Parathyroid adenoma (tissue), 2 donors: ENCODE measurements at regions not wholly inside any gene's neighbourhood (a gene's known extent, or its start where the extent isn't known, plus 50 kb on each side); places are given as distances from the start of the nearest gene placed in this dataset.
A peak's percentile ranks its signal among the peaks of the same experiment; 100 is the strongest.

Experiments
- H2AFZ ChIP-seq: fragments of 300-600 bp; sonication (generic); one replicate; pipeline ENCODE4 v1.7.0; 2017; ENCODE audit warnings: antibody characterized with exemption, mild to moderate bottlenecking
- H3K27ac ChIP-seq: fragments of 300-600 bp; sonication (generic); one replicate; pipeline ENCODE4 v1.7.0; 2017
- H3K27me3 ChIP-seq: fragments of 300-600 bp; sonication (generic); one replicate; pipeline ENCODE4 v1.7.0; 2017; ENCODE audit warnings: low read length; ENCODE audit not compliant: control insufficient read depth, insufficient read depth
- H3K36me3 ChIP-seq: fragments of 300-600 bp; sonication (generic); one replicate; pipeline ENCODE4 v1.7.0; 2017; ENCODE audit warnings: low read length; ENCODE audit not compliant: control insufficient read depth, insufficient read depth
- H3K4me1 ChIP-seq: fragments of 300-600 bp; sonication (generic); one replicate; pipeline ENCODE4 v1.7.0; 2017; ENCODE audit warnings: control low read depth
- H3K4me2 ChIP-seq: fragments of 300-600 bp; sonication (generic); one replicate; pipeline ENCODE4 v1.7.0; 2017; ENCODE audit warnings: low read length
- H3K4me3 ChIP-seq: fragments of 300-600 bp; sonication (generic); one replicate; pipeline ENCODE4 v1.7.0; 2017; ENCODE audit warnings: low read depth, low read length
- H3K79me2 ChIP-seq: fragments of 300-600 bp; sonication (generic); one replicate; pipeline ENCODE4 v1.7.0; 2017; ENCODE audit warnings: control low read depth
- H3K9ac ChIP-seq: fragments of 300-600 bp; sonication (generic); one replicate; pipeline ENCODE4 v1.7.0; 2017; ENCODE audit warnings: mild to moderate bottlenecking
- H3K9me3 ChIP-seq: fragments of 300-600 bp; sonication (generic); one replicate; pipeline ENCODE4 v1.7.0; 2017; ENCODE audit warnings: low read length; ENCODE audit not compliant: control insufficient read depth
- TF ChIP-seq, protein P1 (sequence below): fragments of 300-600 bp; sonication (generic); IDR thresholded peaks from one replicate; pipeline ENCODE4 v1.7.0; 2017; ENCODE audit warnings: antibody characterized with exemption, mild to moderate bottlenecking
- donor health status: primary hyperparathyroidism.

DNA sequence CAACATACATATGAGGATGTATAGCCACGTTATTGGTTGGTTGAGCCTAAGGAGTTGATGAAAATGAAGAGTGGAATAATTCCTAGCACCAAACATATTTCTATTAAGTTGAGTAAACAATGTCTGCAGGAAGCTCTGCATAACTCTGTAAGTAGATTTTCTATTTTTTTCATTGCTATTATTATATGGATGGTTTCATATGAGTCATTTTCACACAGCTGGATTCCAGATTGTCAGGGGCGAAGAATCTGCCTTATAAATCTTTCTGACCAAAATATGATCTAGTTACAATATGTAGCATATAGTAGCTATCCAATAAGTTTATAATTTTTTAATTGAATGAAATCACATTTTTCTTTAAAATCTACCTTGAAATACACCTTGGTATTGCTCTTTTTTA is 468.0 kb upstream of the PKDCC start:
- no peak overlapping the region for H3K4me3 ChIP-seq
- TF ChIP-seq, protein P1, sequence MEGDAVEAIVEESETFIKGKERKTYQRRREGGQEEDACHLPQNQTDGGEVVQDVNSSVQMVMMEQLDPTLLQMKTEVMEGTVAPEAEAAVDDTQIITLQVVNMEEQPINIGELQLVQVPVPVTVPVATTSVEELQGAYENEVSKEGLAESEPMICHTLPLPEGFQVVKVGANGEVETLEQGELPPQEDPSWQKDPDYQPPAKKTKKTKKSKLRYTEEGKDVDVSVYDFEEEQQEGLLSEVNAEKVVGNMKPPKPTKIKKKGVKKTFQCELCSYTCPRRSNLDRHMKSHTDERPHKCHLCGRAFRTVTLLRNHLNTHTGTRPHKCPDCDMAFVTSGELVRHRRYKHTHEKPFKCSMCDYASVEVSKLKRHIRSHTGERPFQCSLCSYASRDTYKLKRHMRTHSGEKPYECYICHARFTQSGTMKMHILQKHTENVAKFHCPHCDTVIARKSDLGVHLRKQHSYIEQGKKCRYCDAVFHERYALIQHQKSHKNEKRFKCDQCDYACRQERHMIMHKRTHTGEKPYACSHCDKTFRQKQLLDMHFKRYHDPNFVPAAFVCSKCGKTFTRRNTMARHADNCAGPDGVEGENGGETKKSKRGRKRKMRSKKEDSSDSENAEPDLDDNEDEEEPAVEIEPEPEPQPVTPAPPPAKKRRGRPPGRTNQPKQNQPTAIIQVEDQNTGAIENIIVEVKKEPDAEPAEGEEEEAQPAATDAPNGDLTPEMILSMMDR, result no peak

DNA sequence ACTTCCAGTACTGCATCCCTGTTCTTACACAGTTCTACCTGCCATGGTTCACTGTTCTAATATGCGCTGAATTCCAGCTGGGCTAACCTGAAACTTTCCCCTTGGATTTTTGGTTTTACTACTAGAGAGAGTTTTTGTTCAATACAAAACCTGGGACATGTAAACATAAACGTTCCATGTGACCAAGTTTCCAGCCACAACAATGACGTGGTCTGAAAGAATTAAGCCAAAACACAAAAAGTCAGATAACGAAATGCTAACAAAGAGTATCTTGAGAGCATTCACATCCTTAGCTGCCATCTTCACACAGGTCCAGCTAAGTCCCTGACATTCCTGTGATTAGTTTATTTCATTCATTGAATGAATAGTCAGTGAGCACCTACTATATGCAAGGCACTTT is 467.0 kb upstream of the PKDCC start:
- TF ChIP-seq, protein P1, result no peak
- no peaks in the 10 kb centered on the region for H3K79me2 ChIP-seq
- H3K9me3 ChIP-seq, result no peaks in the 10 kb centered on the region
- H3K4me1 ChIP-seq, result peaks cover 21% of the 10 kb centered on the region
- no peak overlapping the region for H3K9ac ChIP-seq
- peak overlapping the region; percentile 23 for H3K4me3 ChIP-seq
- H2AFZ ChIP-seq, result peak overlapping the region; percentile 31
- no peaks in the 10 kb centered on the region for H3K36me3 ChIP-seq
- no peaks in the 10 kb centered on the region for H3K27me3 ChIP-seq
- peak overlapping the region; percentile 48 for H3K27ac ChIP-seq
- peak overlapping the region; percentile 48 for H3K4me2 ChIP-seq

More for the DNA sequence above, 468.0 kb upstream of the PKDCC start:
- H3K27ac ChIP-seq, result no peak overlapping the region
- no peaks in the 10 kb centered on the region for H3K9me3 ChIP-seq
- H2AFZ ChIP-seq, result no peak overlapping the region
- no peak overlapping the region for H3K4me2 ChIP-seq
- H3K9ac ChIP-seq, result no peak overlapping the region
- no peaks in the 10 kb centered on the region for H3K79me2 ChIP-seq
- H3K36me3 ChIP-seq, result no peaks in the 10 kb centered on the region
- H3K27me3 ChIP-seq, result no peaks in the 10 kb centered on the region
- H3K4me1 ChIP-seq, result peaks cover 23% of the 10 kb centered on the region

DNA sequence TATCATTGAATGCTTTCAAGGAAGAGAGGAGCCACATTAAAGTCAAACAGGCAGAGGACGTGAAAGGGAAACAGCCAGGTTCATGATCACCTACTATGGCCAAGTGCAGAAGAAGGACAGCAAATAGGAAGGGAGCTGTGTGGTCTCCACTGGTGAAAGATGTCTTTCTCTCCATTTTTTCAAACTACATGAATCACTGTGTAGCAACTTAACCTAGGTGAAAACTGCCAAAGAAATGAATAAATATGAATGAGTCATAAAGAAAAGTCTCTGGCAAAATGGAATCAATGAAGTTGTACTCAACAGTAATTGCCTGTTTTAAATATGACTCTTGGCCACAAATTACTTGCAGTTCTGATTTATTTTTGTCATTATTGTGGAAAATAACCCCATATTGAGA is 452.6 kb upstream of the PKDCC start:
- no peak overlapping the region for H3K27ac ChIP-seq
- H3K4me3 ChIP-seq, result no peak overlapping the region
- H3K9ac ChIP-seq, result no peak overlapping the region
- H3K4me1 ChIP-seq, result peaks cover 23% of the 10 kb centered on the region
- no peaks in the 10 kb centered on the region for H3K27me3 ChIP-seq
- no peaks in the 10 kb centered on the region for H3K9me3 ChIP-seq
- H2AFZ ChIP-seq, result no peak overlapping the region
- no peak overlapping the region for H3K4me2 ChIP-seq
- TF ChIP-seq, protein P1, result no peak
- no peaks in the 10 kb centered on the region for H3K79me2 ChIP-seq
- no peaks in the 10 kb centered on the region for H3K36me3 ChIP-seq

DNA sequence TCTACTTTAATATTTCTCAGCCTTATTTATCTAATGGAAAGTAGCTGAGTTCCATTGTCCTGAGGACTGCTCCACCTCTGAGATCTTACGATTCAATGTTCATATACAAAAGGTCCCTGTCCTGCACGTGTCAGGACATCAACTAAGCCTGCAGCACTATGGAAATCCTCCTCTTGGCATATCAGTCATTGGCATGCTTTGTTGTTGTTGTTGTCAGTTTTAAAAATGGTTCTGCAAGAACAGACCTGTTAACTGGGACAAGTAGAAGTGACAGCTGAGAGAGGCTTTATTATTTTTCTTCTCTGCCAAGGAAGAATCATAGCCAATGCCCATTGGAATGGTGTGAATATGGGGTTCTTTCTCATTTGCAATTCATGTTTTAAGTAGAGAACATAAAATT is 450.1 kb upstream of the PKDCC start:
- Histone ChIP-seq H3K9ac (no peak overlapping the region), H3K4me3 (no peak overlapping the region), H2AFZ (peak overlapping the region; percentile 48), H3K36me3 (no peaks in the 10 kb centered on the region), H3K4me2 (no peak overlapping the region), H3K27ac (peak overlapping the region; percentile 22), H3K79me2 (no peaks in the 10 kb centered on the region), H3K9me3 (no peaks in the 10 kb centered on the region), H3K4me1 (peaks cover 11% of the 10 kb centered on the region), H3K27me3 (no peaks in the 10 kb centered on the region)
- TF ChIP-seq, protein P1, result no peak

DNA sequence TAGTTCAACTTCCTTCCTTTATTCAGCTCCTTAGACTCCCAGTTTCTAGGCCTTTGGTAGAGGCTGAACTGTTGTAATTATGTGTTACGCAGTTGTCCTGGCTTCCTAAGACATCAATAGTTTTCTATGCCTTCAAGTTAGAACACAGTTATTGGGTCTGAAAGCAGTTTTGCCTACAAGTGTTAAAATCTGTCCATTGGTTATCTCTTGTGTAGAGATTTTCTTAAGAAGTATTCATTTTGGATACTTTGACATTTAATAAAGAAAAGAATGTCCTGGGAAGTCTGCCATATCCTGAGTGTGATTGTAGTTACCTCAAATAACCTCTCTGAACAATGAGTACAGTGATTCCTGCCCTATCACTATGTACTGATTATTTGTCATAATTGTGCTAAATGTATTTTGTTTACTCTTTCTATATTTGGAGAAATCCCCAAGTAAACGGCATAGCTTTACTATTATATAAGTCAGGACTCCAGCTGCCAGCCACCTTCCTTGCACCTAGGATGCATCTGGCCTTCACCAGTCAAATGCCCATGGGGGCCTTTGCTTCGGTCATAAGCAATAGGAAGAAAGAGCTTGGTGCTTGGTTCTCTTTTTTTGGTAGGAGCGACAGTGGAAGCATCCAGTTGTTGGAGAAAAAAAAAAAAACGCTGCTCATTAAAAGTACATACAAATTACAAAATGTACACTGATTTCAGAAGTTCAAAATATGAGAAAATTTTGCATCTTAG is 449.5 kb upstream of the PKDCC start:
- H3K79me2 ChIP-seq, result no peaks in the 10 kb centered on the region
- peak overlapping the region; percentile 22 for H3K27ac ChIP-seq
- H3K4me1 ChIP-seq, result peaks cover 11% of the 10 kb centered on the region
- no peaks in the 10 kb centered on the region for H3K27me3 ChIP-seq
- TF ChIP-seq, protein P1, result no peak
- H3K9ac ChIP-seq, result no peak overlapping the region
- H3K4me2 ChIP-seq, result no peak overlapping the region
- peak overlapping the region; percentile 48 for H2AFZ ChIP-seq
- no peak overlapping the region for H3K4me3 ChIP-seq
- no peaks in the 10 kb centered on the region for H3K9me3 ChIP-seq
- no peaks in the 10 kb centered on the region for H3K36me3 ChIP-seq
